GM21367 (cell line): ENCODE measurements at regions not wholly inside any gene's neighbourhood (a gene's known extent, or its start where the extent isn't known, plus 50 kb on each side); places are given as distances from the start of the nearest gene placed in this dataset.
"Not testable (repeated sequence)": the region's sequence is repeated elsewhere in the genome, so short reads cannot be mapped to it uniquely, and the experiment has no call there.

Source experiments
- ATAC-seq: cut with Tn5 transposase; IDR thresholded peaks from one replicate; pipeline ENCODE4 v1.9.1; 2021; ENCODE audit not compliant: unreplicated experiment

DNA sequence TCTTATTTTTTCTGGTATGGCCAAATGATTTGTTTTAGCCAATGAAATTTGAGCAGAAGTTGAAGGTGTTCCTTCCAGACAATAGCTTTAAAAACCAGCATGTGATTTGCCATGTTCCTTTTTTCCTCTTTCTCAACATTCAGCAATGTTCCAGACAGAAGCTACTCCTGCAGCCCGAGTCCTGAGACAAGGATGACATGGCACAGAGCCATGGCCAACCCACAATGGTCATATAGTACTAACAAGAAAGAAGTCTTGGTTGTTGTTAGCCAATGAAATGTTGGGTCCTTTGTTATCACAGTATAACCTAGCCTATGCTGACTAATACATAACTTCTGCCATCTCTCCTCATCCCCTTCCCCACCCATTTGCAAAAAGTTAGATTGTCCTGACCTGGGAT is 211.1 kb upstream of the STT3B start:
- no peak for ATAC-seq

- ATAC-seq: no peak
These were observed 210.3 kb upstream of the STT3B start for GRCh38 chr3:31322460-31322859.

- not testable (repeated sequence) for ATAC-seq
These were observed 204.8 kb upstream of the STT3B start for GRCh38 chr3:31327826-31328357.

DNA sequence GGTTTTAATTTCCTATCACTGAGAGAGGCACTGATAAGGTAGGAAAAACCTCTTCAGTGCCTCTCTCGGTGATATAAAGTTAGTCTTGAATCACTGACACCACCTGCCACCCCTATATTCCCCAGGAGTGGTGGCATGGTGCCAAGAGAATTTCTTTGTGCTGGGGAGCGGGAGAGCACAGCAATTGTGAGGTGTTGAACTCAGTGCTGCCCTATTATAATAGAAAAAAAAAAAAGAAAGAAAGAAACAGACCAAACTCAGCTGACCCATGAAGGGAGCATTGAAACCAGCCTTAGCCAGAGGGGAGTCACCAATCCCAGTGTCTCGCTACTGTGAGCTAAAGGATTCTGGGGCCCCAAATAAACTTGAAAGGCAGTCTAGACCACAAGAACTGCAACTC is 201.4 kb upstream of the STT3B start:
- ATAC-seq: no peak

DNA sequence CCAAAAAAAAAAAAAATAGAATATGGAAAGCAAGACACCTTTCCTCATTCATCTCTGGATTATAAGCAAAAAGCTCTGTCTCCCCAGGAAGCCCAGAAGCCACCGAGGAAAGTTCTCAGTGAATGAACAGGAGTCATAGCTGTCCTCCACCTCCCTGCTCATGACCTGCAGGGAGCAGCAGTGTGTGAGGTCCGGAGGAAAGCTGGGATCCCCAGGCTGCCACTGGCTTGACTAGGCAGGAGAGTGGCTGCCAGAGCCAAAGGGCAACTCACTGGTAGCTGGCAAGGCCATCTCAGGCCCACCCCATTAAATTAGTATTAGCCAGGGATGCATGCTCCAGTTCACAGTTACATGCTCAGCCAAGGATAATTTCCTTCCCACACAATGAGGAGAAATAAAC is 191.6 kb upstream of the STT3B start:
- no peak for ATAC-seq

DNA sequence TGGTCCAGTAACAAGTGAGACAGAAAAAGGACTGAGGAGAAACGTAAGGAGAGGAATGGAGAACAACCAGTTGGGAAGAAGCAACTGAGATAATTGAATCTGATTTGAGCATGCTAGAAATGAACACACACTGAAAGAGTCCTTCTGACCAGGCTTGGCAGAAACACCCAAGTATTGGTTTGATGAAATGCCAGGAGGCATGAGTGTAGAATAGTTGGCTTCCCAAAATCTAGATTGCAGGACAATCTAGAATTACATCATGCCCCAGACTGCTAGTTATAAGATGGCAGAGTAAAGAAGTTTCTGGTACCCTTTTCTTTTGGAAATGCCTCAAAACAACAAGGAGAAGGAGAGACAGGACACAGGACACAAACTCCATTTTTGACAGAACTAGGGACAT is 189.7 kb upstream of the STT3B start:
- no peak for ATAC-seq

- ATAC-seq: no peak
These were observed 187.1 kb upstream of the STT3B start for GRCh38 chr3:31345581-31345980.

GRCh38 chr3:31346542-31346979 is 186.2 kb upstream of the STT3B start:
- ATAC-seq: no peak

- no peak for ATAC-seq
These were observed 183.6 kb upstream of the STT3B start for GRCh38 chr3:31349001-31349748.

GRCh38 chr3:31350307-31350706 is 182.4 kb upstream of the STT3B start:
- ATAC-seq: no peak

DNA sequence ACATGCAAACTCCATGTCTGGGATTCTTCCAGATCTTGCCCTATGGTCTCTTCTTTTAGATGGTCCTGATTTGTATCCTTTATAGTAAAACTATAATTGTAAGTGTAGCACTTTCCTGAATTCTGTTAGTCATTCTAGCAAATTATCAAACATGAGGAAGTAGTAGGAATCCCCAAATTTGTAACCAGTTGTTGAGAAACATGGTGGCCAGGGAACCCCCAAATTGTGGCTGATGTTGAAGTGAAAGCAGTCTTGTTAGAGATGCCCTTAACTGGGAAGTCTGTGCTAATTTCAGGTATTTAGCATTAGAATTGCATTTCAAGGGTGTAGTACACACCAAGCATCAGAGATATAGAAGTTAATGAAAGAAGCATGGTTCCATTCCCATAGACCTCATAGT is 180.4 kb upstream of the STT3B start:
- no peak for ATAC-seq

DNA sequence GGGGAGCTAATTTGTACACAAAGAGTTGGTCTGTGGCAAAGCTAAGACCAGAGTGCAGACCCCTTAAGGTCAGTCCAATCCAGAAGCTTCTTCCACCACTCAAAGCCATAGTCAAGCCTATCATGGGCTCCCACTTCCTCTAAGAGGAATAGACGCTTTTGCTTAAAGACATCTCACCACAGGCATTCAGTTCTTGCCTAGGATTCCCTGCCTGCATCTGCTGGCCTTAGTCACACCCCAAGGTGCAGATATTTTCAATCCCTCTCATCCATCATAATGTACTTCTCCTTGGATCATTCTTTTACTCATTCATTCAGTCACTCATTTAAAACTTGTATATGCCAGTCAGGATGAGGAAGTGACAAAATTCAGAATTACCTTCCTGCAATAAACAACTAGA is 179.6 kb upstream of the STT3B start:
- ATAC-seq: no peak

- ATAC-seq: no peak
These were observed 178.4 kb upstream of the STT3B start for GRCh38 chr3:31354373-31354772.

DNA sequence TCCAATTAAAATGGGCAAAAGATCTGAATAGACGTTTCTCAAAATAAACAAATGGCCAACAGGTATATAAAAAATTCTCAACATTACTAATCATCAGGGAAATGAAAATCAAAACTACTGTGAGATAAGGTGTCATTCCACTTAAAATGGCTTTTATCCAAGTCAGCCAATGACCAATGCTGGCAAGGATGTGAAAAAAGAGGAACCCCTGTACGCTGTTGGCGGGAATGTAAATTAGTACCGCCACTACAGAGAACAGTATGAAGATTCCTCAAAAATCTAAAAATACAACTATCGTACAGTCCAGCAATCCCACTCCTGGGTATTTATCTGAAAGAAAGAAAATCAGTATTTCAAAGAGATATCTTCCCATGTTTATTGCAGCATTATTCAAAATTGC is 176.9 kb upstream of the STT3B start:
- no peak for ATAC-seq

DNA sequence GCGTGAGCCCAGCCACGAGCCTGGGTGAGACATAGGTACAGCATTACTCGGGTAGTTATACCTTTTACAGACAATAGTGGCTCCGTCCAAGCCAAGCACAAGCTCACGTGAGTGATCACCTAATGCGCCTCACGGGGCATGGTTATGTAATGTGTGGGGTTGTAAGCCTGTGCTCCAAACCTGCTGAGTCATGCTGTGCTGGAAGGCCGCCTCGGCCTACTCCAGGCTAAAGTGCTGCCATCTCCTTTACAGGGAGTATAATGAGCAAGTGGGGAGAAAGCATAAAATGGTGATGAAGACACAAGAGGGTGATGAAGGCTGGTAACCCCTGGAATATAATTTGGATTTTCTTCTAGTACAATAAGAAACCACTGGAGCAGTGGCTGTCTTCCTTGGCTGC is 175.8 kb upstream of the STT3B start:
- ATAC-seq: no peak

DNA sequence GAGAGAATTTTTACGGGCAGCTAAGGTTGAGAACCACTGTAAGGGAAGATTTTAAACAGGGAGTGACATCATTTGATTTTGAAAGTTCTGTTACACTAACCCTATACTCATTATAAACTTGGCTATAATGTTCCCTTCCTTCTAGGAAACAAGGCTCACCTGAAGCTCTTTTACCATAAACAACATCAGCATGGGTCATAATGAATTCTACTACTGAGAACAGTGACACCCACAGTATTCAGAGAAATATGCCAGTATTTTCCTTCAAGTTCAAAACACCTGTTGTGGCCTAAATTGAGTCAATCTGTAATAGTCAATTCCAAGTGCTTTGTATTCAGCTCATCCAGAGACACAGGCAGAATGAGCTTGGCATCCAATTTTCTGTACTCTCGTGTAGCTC is 175.3 kb upstream of the STT3B start:
- no peak for ATAC-seq

DNA sequence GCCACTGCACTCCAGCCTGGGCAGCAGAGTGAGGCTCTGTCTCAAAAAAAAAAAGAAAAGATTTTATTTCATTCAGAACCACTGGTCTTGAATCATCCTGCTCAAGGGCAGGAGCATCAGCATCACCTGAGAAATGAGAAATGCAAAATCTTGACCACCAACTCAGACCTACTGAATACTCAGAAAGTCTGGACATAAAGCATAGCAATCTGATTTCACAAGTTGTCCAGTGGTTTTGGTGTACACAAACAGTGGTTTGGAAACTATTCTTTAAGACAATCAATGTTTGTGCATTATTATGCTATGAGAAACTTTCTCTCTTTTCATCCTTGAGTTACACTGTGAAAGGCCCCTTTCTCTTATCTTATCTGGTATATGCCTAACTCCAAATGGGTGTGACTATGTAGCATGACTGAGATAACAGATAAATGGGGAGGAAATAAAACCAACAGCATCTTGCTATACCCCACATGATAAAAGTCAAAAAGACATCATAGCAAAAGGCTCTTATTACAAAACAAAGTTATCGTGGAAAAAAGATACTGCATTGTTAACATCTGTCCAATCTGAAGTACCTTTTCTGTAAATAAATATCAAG is 174.2 kb upstream of the STT3B start:
- no peak for ATAC-seq

- ATAC-seq: no peak
These were observed 171.1 kb upstream of the STT3B start for GRCh38 chr3:31361371-31362273.

- ATAC-seq: no peak
These were observed 168.5 kb upstream of the STT3B start for GRCh38 chr3:31364188-31364587.

DNA sequence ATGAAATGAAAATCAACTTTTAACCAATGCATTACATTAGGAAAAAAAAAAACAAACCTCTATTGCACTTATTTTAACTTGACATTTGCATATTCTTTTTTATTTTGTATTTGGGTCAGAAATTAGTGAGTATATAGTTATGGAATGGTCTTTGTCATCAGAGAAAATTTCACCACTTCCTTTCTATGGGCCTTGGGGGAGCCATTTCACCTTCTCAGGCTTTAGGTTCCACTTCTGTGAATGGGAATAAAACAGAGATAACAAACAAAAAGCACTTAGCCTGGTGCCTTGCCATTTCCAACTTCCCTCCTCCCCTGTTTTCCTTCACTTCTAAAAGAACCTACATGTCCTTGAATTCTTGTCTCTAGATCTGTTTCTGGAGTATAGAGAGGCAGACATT is 168.0 kb upstream of the STT3B start:
- no peak for ATAC-seq

DNA sequence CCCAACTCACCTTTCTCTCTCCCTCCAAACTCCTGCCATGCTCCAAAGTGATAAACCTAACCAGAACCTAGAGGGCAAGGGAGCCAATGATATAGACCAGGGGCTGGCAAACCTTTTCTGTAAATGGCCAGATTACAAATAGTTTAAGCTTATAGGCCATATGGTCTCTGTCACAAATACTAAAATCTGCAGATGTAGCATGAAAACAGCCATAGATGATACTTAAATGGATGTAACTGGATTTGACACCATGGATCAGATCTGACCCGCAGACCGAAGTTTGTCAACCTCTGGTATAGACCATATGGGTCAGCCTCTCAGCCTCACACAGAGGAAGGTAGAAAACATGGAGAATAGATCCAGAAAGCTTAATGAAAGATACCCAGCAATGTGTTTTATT is 165.2 kb upstream of the STT3B start:
- ATAC-seq: no peak
